ENCODE measurements at regions not wholly inside any gene's neighbourhood (a gene's known extent, or its start where the extent isn't known, plus 50 kb on each side); places are given as distances from the start of the nearest gene placed in this dataset.
A peak's percentile ranks its signal among the peaks of the same experiment; 100 is the strongest.

GRCh38 chr2:239561446-239562001 lies 160.7 kb upstream of the HDAC4 start:
- DNase-seq: peak; percentile 7
- H3K4me3 Mint-ChIP-seq (ENCODE audit: unreplicated experiment): no peak overlapping the region
- peaks cover 1% of the 10 kb centered on the region for H3K27me3 Mint-ChIP-seq (ENCODE audit: unreplicated experiment)
- H3K9me3 Mint-ChIP-seq (ENCODE audit: unreplicated experiment): no peaks in the 10 kb centered on the region
- H3K27ac Mint-ChIP-seq (ENCODE audit: unreplicated experiment): no peak overlapping the region
- TF ChIP-seq CTCF (IDR thresholded peaks at IDR 0.05; ENCODE audit: partially characterized antibody, unreplicated experiment): no peak
- no peaks in the 10 kb centered on the region for H3K36me3 Mint-ChIP-seq (ENCODE audit: unreplicated experiment)
- H3K4me1 Mint-ChIP-seq (ENCODE audit: low read depth, unreplicated experiment): no peaks in the 10 kb centered on the region

- no peak for TF ChIP-seq CTCF (IDR thresholded peaks at IDR 0.05; ENCODE audit: partially characterized antibody, unreplicated experiment)
- peak; percentile 6 for DNase-seq
- Mint-ChIP-seq H3K36me3 (ENCODE audit: unreplicated experiment) (no peaks in the 10 kb centered on the region), H3K4me3 (ENCODE audit: unreplicated experiment) (no peak overlapping the region), H3K9me3 (ENCODE audit: unreplicated experiment) (no peaks in the 10 kb centered on the region), H3K27ac (ENCODE audit: unreplicated experiment) (no peak overlapping the region), H3K27me3 (ENCODE audit: unreplicated experiment) (peaks cover 1% of the 10 kb centered on the region), H3K4me1 (ENCODE audit: low read depth, unreplicated experiment) (peaks cover 3% of the 10 kb centered on the region)
These were observed 158.8 kb upstream of the HDAC4 start for GRCh38 chr2:239559417-239560261.

DNA sequence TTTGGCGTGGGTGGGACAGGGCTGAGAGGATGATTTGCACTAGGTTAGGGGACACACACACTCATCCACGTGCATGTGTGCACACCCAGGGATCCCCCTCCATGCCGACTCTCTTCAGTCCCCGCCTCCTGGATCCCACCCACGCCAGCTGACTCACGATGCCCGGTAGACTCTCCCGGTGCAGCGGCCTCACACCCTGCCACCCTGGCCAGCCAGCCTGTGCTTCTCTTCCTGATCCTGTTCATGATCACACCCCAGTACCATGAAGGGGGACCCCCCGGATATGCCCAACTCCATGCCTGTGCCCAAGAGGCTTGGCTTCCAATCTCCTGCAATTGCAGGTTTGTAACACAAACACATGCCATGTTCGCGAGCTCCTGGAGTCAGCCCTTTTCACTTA lies 157.8 kb upstream of the HDAC4 start:
- Mint-ChIP-seq H3K4me3 (ENCODE audit: unreplicated experiment) (no peak overlapping the region), H3K36me3 (ENCODE audit: unreplicated experiment) (no peaks in the 10 kb centered on the region), H3K27me3 (ENCODE audit: unreplicated experiment) (peaks cover 4% of the 10 kb centered on the region), H3K4me1 (ENCODE audit: low read depth, unreplicated experiment) (peaks cover 5% of the 10 kb centered on the region), H3K27ac (ENCODE audit: unreplicated experiment) (peak overlapping the region; percentile 68), H3K9me3 (ENCODE audit: unreplicated experiment) (no peaks in the 10 kb centered on the region)
- DNase-seq: peak; percentile 14
- TF ChIP-seq CTCF (IDR thresholded peaks at IDR 0.05; ENCODE audit: partially characterized antibody, unreplicated experiment): no peak

DNA sequence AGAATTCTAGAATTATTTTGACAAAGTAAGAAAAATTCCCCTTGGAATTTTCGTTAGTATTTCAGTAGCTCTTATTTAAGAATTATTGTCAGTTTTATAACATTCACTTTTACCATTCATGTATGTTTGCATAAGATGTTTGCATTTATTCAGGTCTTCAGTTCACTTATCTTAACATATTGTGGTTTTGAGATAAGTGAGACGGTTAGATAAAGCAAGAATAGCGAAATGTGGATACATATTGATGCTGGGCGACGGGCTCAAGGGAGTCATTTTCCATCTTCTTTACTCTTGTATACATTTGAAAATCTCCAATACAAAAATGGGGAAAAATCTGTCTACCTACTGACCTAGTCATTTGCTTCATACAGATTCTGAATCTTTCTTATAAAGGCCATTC lies 156.7 kb upstream of the HDAC4 start:
- no peak for TF ChIP-seq CTCF (IDR thresholded peaks at IDR 0.05; ENCODE audit: partially characterized antibody, unreplicated experiment)
- DNase-seq: no peak
- peak overlapping the region; percentile 62 for H3K27ac Mint-ChIP-seq (ENCODE audit: unreplicated experiment)
- peaks cover 4% of the 10 kb centered on the region for H3K27me3 Mint-ChIP-seq (ENCODE audit: unreplicated experiment)
- peaks cover 5% of the 10 kb centered on the region for H3K4me1 Mint-ChIP-seq (ENCODE audit: low read depth, unreplicated experiment)
- H3K36me3 Mint-ChIP-seq (ENCODE audit: unreplicated experiment): no peaks in the 10 kb centered on the region
- no peaks in the 10 kb centered on the region for H3K9me3 Mint-ChIP-seq (ENCODE audit: unreplicated experiment)
- peak overlapping the region; percentile 69 for H3K4me3 Mint-ChIP-seq (ENCODE audit: unreplicated experiment)

GRCh38 chr2:239555571-239555905 lies 154.7 kb upstream of the HDAC4 start:
- Mint-ChIP-seq H3K9me3 (ENCODE audit: unreplicated experiment) (no peaks in the 10 kb centered on the region), H3K27me3 (ENCODE audit: unreplicated experiment) (peaks cover 2% of the 10 kb centered on the region), H3K36me3 (ENCODE audit: unreplicated experiment) (no peaks in the 10 kb centered on the region), H3K4me3 (ENCODE audit: unreplicated experiment) (no peak overlapping the region), H3K4me1 (ENCODE audit: low read depth, unreplicated experiment) (peaks cover 5% of the 10 kb centered on the region), H3K27ac (ENCODE audit: unreplicated experiment) (no peak overlapping the region)
- TF ChIP-seq CTCF (IDR thresholded peaks at IDR 0.05; ENCODE audit: partially characterized antibody, unreplicated experiment): no peak
- no peak for DNase-seq
